ENCODE measurements at regions not wholly inside any gene's neighbourhood (a gene's known extent, or its start where the extent isn't known, plus 50 kb on each side); places are given as distances from the start of the nearest gene placed in this dataset.

GRCh38 chr9:84486663-84487062 lies 146.1 kb upstream of the SLC28A3 start:
- H3K27ac ChIP-seq = no peak overlapping the region
- H3K36me3 ChIP-seq = no peaks in the 10 kb centered on the region
- no peak overlapping the region for H3K4me3 ChIP-seq
- H3K4me1 ChIP-seq (ENCODE audit: control insufficient read depth in 1 of 2, low read depth in 2 of 2) = no peaks in the 10 kb centered on the region
- TF ChIP-seq CTCF (IDR thresholded peaks at IDR 0.05) = no peak
- ATAC-seq (ENCODE audit: insufficient number of reproducible peaks, low FRiP score, low read depth) = no peak
- no peaks in the 10 kb centered on the region for H3K27me3 ChIP-seq (replicated peaks; ENCODE audit: insufficient read depth)
- H3K9me3 ChIP-seq = no peaks in the 10 kb centered on the region
- no peak for DNase-seq (ENCODE audit: low spot score)

DNA sequence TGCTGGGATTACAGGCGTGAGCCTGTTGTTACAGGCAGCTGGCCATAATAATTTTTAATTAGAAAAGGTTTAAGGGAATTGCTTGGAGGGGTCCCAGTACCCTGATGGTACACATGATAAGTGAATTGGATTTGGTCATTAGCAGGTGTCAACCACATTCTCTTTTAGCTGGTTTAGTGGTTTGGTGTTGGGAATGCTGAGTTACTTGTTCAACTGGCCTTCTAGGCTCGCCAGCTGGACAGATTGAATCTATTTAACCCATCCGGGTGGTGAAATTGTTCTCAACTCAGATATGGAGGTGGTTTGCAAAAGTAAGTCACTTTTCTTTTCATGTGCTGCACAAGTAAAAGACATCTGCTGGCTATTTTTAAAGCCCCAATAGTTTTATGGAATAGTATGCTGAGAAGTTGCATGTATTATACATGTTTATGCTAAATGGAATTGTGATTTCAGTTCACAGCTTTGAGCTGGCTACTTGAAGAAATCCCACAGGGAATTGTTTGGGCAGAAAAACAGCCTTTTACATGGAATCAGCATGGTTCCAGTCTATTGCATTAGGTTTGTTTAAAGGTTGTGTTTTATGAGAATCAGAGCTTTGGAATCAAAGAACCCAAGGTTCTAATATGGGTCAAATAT lies 149.8 kb upstream of the SLC28A3 start:
- Histone ChIP-seq H3K4me3 (no peak overlapping the region), H3K27me3 (replicated peaks; ENCODE audit: insufficient read depth) (no peaks in the 10 kb centered on the region), H3K4me1 (ENCODE audit: control insufficient read depth in 1 of 2, low read depth in 2 of 2) (no peaks in the 10 kb centered on the region), H3K9me3 (no peaks in the 10 kb centered on the region), H3K27ac (no peak overlapping the region), H3K36me3 (no peaks in the 10 kb centered on the region)
- DNase-seq (ENCODE audit: low spot score) (no peak), ATAC-seq (ENCODE audit: insufficient number of reproducible peaks, low FRiP score, low read depth) (no peak)
- no peak for TF ChIP-seq CTCF (IDR thresholded peaks at IDR 0.05)

DNA sequence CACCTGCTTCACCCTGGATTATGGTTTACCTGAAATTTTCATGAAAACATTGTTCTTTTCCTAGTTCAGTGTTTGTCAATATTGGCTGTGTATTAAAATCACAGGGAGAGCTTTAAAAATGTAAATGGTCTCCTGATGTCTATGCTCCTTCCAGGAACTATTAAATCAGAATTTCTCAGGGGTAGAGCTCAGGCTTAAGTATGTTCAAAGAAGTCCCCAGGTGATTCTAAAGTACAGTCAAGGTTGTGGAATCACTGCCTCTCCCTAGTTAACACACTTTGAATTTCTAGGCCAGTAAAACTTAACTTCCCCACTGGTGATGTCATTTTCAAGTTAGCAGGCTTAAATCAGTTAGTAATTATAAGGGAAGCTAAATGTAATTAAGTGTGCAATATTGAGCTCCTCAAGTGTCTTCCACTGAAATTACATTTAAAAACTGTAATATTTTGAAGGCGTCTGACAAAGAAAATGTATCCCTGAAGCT lies 150.3 kb upstream of the SLC28A3 start:
- Histone ChIP-seq H3K4me3 (no peak overlapping the region), H3K4me1 (ENCODE audit: control insufficient read depth in 1 of 2, low read depth in 2 of 2) (no peaks in the 10 kb centered on the region), H3K27ac (no peak overlapping the region), H3K9me3 (no peaks in the 10 kb centered on the region), H3K27me3 (replicated peaks; ENCODE audit: insufficient read depth) (no peaks in the 10 kb centered on the region), H3K36me3 (no peaks in the 10 kb centered on the region)
- no peak for TF ChIP-seq CTCF (IDR thresholded peaks at IDR 0.05)
- DNase-seq (ENCODE audit: low spot score) (no peak), ATAC-seq (ENCODE audit: insufficient number of reproducible peaks, low FRiP score, low read depth) (no peak)

DNA sequence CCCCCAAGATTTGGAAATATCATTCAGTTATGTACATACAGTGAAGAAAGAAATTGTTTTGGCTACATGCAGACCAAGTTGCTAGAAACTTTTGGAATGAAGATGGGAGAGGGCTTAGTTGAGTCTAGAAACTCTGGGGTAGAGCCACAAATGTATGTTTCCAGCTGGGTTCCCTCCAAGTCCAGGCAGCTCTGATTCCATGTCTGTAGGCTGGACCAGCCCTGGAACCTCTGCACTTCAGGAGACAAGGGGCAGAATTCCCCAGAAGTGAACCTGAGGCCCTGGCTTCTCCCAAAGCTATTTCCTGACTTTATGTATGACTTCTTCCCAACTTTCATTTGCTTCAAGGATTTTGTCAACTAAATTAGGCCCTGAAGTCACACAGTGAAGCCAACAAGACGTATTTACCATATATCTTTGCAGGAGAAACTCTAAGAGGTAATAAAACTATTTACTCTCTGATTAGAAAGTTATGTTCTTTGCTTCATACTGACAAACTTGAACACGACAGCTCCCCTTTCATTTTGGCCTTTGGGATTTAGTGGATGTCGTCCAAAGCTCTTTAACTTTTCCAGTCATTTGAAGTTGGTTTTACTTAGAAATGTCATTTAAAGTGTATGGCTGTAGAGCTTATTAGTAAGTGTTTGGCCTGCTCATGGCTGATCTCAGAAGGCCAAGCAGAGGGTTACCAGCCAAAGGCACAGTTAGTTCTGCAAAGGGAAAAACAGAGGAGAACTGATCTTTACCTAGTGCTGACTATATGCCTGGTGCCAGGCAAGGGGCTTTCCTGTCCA lies 152.0 kb upstream of the SLC28A3 start:
- Histone ChIP-seq H3K27me3 (replicated peaks; ENCODE audit: insufficient read depth) (no peaks in the 10 kb centered on the region), H3K4me3 (no peak overlapping the region), H3K27ac (no peak overlapping the region), H3K4me1 (ENCODE audit: control insufficient read depth in 1 of 2, low read depth in 2 of 2) (no peaks in the 10 kb centered on the region), H3K9me3 (no peaks in the 10 kb centered on the region), H3K36me3 (no peaks in the 10 kb centered on the region)
- ATAC-seq (ENCODE audit: insufficient number of reproducible peaks, low FRiP score, low read depth) (no peak), DNase-seq (ENCODE audit: low spot score) (no peak)
- no peak for TF ChIP-seq CTCF (IDR thresholded peaks at IDR 0.05)

DNA sequence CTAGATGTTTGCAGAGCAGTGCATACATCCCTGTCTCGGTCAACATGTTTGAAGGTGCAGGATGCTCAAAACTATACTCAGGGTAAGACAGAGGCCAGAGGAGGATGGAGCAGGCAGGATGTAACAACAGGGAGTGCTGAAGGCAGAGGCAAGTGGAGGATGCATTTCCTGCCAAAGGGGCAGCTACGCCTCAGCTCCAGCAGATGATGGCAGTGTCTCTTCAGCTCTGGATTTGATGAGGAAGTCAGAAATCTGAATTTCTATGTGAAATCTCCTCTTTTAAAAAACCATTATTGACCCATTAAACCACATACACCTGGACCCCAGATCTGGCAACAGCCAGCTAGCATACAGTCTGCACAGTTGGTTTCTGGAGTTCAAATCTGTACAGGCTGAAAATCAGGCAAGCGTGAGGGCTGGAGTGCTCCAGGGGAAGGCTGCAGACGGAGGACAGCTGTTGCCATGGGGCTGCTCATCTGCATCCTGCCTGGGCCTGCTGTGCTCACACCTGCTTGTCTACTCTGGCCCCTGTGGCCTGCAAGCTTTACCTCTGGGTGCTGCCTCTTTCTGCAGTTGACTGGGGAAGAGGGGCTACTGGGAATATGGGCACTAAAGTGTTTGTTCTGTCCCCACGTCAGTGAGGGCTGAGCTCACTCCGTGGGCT lies 152.9 kb upstream of the SLC28A3 start:
- Histone ChIP-seq H3K4me1 (ENCODE audit: control insufficient read depth in 1 of 2, low read depth in 2 of 2) (no peaks in the 10 kb centered on the region), H3K36me3 (no peaks in the 10 kb centered on the region), H3K4me3 (no peak overlapping the region), H3K27me3 (replicated peaks; ENCODE audit: insufficient read depth) (no peaks in the 10 kb centered on the region), H3K27ac (no peak overlapping the region), H3K9me3 (no peaks in the 10 kb centered on the region)
- no peak for ATAC-seq (ENCODE audit: insufficient number of reproducible peaks, low FRiP score, low read depth)
- DNase-seq (ENCODE audit: low spot score) = no peak
- TF ChIP-seq CTCF (IDR thresholded peaks at IDR 0.05) = no peak
